Suppressor macrophage treated with lipopolysaccharide for 4 hours (primary cell): ENCODE measurements at regions not wholly inside any gene's neighbourhood (a gene's known extent, or its start where the extent isn't known, plus 50 kb on each side); places are given as distances from the start of the nearest gene placed in this dataset.
"Not testable (repeated sequence)": the region's sequence is repeated elsewhere in the genome, so short reads cannot be mapped to it uniquely, and the experiment has no call there.

ENCODE experiments used
- DNase-seq: peaks from one replicate; pipeline ENCODE4 v3.0.0-alpha.2; 2020

DNA sequence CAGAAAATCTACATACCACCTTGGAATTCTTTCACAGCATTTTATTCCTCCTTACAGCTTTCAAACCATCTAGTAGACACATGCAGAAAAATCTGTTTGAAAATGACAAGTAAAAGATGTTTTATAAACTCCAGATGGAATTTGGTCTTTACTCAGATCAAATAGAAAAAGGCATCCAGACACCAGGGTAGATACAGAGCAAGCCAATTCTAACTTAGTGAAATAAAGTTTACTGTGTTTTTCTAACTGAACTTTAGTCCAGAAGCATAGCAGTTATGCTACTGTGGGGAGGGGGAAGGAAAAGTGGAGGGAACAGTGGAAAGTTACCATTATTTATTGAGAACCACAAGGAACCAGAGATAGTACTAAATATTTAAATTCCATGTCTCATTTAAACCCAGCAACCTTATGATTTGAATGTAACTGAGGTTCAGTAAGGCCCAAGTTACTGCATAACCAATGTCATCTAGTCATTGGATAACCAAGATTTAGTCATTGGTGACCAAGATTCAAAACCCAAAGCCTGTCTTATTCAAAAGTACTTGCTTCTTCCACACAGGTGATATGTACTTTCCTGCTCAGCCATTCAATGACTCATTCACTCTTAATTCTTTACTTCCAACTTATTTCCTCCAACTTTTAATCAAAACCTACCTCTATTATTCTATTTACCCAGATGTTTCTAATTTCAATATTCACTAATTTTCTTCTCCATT, 57.7 kb downstream of the RAD51AP2 start:
- no peak for DNase-seq

DNA sequence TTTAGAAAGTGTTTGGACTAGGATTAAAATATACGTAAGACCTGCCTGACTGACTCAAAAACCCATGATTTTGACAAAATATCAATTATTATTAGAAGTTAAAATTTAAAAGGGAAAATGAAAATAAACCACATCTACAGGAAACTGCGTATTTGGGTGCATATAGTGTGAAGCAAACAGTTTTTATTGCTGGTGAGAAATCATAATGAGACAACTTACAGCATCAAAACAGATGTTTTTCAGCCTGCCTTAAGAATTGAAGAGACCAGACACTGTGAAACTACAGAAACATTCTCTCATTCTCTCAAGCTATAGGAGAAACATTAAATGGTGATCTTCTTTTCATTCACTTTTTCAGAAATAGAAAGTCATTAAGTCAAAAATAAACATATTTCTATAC, 62.9 kb downstream of the RAD51AP2 start:
- DNase-seq: no peak

DNA sequence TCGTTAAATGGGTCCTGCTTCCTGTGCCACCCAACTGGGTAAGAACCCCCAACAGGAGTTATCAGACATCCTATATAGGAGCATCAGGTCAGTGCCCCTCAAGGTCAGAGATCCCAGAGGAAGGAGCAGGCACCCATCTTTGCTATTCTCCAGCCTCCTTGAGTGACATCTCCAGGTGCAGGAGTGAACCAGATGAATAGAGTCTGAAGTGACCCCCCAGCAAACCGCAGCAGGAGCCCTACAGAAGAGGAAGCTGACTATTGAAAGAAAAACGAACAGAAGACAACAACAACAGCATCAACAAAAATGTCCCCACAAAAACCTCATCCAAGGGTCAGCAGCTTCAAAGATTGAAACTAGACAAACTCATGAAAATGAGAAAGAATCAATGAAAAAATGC, 72.0 kb downstream of the RAD51AP2 start:
- DNase-seq: not testable (repeated sequence)

DNA sequence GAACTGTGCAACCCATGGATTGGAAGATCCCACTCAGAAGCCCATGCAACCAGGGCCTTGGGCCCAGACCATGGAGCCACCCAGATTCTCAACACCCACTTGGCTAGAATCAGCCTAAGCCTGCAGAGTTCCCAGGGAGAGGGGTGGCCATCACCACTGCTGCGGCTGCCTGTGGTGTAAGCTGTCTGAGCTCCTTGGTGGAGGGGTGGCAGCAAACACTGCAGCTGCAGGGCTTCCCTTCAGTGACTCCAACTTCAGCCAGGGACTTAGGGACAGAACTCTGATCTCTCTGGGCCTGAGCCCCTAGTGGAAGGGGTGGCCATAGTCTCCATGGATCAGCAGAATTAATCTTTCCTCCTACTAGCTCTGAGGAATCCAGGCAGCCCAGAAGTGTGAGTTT, 72.5 kb downstream of the RAD51AP2 start:
- DNase-seq: no peak

DNA sequence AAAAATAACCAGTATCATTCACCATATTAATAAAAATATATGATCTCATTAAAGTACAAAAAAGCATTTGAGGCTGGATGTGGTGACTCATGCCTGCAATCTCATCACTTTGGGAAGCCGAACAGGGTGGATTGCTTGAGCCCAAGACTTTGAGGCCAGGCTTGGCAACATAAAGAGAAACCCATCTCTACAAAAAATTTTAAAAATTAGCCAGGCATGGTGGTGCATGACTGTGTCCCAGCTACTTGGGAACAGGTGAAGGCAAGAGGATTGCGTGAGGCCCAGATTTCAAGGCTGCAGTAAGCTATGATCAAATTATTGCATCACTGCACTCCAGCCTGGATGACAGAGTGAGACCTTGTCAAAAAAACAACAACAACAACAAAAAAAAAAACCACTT, 75.9 kb downstream of the RAD51AP2 start:
- DNase-seq: no peak

DNA sequence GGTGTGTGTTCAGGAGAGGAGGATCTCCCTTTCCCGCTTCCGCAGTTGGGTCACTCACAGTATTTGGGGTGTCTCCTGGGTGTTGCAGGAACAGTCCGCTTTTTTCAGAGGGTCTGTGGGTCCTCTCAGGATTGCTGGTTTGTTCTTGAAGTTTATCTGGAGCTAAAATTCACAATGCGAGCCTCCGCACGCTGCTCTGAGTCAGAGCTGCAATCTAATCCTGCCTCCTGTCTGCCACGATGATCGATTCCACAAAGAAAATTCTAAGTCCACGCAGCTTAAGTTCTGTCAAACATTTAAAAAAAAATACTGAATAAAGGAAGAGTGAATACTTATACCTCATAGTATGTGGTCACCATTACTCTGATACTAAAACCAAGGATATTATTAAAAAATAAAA, 76.5 kb downstream of the RAD51AP2 start:
- no peak for DNase-seq

DNA sequence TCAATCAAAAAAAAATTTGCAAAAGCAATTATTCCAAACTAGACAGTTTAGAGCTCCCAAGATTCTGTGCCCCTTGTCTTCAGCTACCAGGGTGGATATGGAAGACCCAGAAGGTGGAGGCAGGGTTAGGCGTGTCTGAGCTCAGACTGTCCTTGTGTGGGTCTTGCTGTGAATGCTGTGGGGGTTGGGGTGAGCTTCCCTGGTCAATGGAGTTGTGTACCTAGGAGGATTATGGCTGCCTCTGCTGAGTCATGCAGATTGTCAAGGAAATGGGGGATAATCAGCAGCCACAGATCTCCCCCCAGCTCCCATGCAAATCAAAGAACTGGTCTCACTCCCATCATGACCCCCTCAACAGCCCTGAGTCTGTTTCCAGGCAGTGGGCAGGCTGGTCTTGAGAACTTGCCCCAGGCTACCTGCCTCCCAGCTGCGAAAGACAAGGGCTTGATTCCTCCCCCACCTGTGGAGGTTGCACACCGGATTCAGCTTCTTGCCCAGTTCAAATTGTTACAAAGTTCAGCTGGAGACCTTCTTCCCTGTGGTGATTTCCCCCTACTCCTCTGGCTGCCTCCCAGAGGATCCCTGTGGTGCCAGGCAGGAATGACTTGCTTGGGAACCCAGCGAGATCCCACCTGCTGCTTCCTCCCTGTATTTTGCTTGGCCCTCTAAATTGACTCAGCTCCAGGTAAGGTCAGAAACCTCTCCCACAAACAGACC, 77.0 kb downstream of the RAD51AP2 start:
- DNase-seq: no peak

DNA sequence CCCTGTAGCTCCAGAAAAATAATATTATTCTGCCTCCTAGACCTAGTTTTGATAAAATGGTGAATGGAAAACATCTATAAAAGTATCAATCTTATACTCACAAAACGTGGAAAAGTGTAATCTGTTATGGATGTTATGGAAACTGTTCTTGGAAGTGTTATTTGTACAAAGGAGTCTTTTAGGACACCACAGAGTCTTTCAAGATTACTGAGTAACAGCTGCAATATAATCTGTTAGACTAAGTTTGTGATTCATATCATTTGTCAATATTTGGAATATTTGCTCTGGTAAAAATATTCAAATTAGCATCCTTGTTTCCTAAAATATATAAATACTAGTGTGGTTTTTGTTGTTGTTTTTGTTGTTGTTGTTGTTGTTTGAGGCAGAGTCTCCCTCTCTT, 87.9 kb downstream of the RAD51AP2 start:
- no peak for DNase-seq

DNA sequence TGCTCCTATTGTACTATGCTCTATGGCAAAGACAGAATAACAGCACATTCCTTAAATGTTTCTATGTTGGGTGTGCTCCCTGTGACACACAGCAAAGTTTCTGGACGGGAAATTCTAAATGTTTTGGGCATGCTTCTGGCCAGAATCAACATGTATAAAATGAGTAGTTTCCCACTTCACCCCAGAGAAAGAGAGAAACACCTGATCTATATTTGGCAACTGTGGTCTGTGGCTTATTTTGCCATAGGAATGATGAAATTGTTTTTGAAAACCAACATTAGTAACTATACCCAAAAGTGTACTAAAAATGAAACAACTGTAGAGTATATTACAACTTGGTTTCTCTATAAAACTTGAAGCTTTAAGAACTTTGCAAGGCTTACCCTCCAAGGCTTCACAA, 89.1 kb downstream of the RAD51AP2 start:
- no peak for DNase-seq

DNA sequence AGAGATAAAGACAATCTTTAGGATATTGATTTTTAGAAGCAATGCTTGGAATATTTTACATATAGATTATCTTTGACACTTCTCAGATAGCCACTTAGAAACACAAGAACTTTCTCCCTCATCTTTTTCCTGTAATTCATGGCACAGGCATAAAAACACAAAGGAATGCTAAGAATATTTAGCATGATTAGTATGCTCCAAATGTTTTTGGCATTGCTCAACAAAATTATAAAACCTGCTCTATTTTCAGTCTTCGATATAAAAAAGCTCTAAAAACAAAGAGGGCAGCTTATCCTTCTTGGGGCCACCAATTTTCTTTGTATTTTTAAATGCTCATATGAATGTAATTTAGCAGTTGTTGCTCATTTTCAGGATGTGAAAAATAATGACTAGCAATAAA, 90.8 kb downstream of the RAD51AP2 start:
- DNase-seq: no peak

DNA sequence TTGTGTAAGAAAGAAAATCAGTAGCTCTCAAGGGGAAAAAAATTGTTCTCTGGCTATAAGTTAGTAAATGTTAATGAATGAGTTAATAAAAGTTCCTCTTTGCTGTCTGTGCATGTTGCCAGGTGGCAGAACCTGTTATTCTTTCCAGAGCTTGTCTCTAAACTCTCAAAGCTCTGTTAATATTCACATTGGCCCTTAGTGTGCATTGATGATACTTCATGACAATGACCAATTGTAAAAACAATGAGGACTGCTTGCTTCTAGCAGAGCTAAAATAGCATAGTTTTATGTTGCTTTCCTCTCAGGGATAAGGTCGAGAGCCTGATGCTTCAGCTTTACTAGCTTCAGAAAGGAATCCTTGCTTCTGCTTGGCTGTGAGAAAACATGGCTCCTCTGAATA, 91.5 kb downstream of the RAD51AP2 start:
- no peak for DNase-seq

DNA sequence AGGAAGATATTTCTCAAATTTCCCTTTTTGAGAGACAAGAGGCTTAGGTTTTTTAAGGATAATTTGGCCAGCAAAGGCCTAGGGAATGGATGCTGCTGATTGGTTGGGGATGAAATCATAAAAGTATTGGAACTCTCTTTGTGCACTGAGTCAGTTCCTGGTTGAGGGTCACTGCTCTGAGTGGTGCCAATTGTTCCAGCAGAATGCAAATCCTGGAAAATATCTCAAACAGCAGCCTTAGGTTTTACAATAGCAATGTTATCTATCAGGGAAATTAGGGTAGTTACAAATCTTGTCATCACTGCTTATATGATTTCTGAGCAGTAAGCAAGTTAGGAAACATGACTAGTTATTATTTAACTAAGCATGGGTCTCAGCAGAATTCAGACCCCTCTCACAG, 96.2 kb downstream of the RAD51AP2 start:
- no peak for DNase-seq

DNA sequence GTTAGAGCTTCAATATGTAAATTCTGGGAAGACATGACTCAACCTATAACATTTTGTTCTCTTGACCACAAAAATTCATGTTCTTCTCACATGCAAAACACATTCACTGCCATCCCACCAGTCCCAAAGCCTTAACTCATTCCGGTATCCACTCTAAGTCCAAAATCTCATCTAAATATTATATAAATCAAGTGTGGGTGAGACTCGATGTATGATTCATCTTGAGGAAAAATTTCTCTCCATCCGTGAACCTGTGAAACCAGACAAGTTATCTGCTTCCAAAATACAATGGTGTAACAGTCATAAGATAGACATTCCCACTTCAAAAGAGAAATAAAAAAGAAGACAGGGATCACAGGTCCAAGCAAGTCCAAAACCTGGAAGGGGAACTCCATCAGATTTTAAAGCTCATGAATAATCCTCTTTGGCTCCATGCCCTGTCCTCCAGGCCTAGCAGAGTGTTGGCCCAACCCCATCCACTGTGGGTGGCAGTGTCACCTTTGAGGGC, 101.3 kb downstream of the RAD51AP2 start:
- no peak for DNase-seq

DNA sequence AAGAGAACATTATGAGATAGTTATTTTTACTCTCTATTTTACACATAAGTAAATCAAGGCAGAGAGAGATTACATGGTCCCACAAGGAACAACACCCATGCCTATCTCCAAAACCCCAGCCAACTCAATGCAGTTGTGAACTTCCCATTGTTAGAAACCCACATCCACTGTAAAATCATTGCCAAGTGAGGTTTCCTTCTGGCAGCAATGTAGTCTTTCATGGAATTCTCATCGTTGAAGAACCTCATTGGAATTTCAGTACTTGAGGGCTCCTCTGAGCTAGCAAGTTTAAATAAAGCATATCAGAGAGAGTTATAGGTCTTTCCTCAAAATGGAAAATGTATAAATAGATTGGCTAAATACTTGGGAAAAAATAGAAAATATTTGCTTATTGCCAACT, 105.2 kb downstream of the RAD51AP2 start:
- DNase-seq: no peak

DNA sequence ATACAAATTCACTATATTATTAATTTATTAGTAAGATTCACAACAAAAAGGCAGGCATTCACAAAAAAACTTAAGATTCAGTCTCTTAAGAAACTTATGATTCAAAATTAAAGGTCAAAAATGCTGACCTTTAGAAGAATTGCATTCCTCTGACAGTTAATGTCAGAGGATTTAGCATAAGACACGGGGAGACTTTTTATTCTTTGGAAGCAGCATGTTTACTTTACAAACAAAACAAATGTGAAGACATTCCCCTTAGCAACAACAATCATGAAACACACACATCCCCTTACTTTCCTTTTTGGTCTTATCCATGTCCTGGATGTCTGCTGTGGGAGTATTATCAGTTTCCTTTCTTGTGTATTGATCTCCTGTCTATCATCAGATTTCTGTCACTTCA, 117.1 kb downstream of the RAD51AP2 start:
- DNase-seq: no peak

DNA sequence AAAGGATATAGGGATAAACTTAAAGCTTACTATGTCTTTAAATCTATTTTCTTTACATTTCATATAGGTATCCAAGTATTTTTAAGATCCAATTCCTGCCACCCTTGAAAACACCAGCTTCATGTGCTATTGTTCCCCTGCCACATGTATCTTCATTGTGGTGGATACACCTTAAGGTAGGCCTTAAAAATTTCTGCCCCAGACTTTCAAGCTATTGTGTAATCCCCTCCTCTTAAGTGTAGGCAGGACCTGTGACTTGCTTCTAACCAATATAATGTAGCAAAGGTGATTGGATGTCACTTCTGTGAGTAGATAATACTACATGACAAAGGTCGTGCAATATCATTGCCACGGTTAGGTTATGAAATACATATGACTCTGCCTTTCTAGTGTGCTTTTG, 119.5 kb downstream of the RAD51AP2 start:
- no peak for DNase-seq

DNA sequence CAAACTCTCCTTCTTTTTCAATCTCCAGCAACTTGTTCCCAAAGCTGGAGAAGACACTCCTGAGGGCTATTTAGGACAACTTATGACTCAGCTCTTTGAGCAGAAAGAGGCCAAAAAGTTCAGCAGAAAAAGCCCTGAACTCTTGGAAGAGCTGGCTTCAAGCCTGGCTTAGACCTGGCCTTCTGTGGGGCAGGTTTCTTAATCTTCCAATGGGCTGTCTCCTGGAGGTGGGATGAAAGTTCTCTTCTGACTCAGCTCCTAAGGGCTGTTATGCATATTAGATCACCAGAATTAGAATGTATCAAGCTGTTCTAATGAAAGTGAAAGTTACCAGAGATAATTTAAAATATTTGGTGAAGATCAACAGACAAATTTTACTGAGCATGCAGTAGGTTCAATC, 129.4 kb downstream of the RAD51AP2 start:
- DNase-seq: no peak

DNA sequence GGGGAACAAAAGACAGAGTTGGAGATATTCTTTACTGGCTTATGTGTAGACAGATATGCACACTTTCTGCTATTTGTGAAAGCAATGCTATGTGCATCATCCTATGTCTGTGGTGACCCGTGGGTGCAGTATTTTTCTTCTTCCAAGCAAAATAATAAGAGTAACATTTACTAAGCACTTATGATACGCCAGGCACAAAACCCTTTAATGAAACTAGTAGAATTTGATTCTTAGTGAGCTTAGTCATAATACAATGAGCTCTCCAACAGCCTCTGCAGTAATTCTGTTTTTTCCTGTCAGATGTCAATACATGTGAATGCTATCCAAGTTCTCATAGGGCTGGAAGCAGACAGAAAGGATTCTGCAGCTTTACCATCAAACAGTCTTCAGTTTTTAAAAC, 130.6 kb downstream of the RAD51AP2 start:
- no peak for DNase-seq

DNA sequence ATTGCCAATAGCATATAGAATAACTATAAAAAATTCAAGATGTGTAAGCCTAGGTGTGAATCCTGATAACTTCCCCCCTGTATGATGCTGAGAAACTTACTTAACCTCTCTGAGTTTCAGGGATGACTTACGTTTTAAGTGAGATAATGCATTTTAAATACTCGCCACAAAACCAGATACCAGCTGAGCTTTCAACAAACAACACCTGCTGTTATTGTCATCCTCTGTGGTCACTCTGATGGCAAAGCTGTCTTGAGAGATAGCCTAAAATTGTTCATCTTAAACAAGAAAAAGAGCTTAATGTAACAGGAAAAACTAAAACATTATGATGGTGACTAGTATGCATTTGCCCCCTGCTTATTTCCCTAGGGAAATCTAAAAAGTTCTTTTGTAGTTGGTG, 131.5 kb downstream of the RAD51AP2 start:
- no peak for DNase-seq

DNA sequence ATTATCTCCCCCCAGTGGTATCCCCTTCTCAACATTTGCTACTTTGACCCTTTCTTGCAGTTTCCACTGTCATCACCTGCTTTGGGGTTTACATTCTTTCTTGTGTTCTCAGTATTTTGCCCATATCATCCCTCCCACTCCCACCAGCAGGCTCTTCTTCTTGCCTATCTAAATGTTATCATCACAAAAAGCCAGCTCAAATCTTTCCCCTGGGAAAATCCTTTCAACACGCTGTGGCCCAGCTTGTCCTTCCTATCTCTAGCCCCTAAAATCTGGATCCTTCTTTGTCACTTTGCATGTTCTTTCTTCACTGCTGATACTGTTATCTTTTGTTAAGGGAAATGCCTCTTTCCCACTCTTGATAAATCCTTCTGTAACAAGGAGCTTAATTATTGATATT, 138.2 kb downstream of the RAD51AP2 start:
- no peak for DNase-seq

DNA sequence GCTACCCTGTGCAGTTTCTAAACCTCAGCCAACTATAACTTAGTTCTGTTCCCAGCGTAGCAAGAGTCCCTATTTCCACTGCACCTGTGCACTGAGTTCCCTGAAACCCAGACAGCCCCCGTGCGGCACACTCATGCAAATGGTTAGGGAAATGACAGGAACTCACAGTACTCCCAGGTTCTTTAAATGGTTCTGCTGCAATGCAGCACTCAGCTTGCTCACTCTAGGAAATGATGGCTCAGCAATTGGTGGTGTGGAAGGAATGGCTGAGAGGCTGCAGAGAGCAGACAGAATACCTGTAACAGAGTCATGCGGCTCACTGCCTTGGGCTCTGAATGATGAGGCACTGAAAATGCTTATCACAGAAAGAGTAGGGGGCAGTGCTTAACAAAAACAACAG, 143.0 kb downstream of the RAD51AP2 start:
- no peak for DNase-seq

DNA sequence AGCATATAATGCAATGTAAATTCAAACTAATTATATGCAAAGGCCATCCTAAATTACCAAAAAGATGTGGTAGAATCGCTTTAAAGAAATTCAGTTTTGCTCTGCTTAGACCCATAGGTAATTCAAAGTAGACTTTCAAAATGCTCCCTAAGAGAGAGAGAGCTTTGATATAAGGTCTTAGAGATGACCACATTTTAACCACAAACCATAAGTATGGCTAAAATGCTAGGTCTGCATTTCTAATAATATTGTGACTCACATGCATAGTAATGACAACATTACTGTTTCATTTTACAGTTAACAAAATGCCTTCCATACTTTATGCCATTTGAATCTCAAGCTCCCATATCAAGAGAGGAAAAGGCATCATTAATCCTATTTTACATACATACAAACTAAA, 144.5 kb downstream of the RAD51AP2 start:
- DNase-seq: no peak

DNA sequence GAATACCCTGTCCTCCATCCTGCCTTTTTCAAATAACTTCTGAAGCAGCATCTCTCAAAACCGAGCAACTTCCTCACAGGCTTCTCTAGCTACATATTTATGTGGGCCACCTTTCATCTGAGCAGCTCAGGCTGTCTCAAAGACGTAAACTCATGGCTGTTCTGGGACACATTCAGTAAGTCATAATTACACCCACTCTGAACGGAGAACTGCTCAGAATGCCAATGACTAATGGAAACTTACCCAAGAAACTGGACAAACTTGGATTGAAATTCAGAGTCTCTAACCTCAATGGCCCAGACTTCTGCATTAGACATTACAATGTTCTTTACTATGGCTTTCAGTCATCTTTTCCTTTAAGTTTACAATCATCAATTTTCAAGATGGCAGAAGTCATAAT, 145.2 kb downstream of the RAD51AP2 start:
- DNase-seq: no peak

DNA sequence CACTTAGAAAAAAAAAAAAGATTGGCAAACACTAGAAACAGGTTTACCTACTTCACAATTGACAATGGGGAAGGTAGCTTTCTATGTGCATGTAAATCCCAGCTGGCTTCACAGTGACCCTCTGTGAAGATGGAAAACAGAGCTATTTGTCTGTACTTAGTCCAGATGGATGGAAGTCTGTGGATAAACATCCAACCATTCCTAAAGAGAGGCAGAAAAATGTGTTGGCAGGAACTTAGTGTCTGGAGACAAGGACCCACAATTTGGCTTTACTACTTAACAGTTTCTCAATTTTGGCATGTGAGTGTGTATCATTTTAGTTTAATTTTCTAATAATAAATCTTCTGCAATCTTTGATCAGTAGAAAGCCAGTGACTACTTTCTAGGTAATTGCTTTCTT, 154.4 kb downstream of the RAD51AP2 start:
- no peak for DNase-seq

DNA sequence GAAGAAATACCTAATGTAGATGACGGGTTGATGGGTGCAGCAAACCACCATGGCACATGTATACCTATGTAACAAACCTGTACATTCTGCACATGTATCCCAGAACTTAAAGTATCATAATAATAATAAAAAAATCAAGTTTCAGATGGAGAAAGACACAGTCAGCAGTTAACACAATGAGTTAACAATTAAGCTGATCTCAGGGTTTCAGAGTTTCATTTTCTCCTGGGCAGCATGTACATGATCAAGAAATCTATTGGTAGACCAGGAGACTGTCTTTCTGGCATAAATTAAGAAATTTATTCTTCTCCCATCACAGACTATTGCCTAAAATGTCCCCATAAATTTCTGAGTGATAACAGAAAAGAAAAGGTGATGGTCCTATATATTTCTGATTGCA, 155.3 kb downstream of the RAD51AP2 start:
- no peak for DNase-seq
